ENCODE measurements at regions not wholly inside any gene's neighbourhood (a gene's known extent, or its start where the extent isn't known, plus 50 kb on each side); places are given as distances from the start of the nearest gene placed in this dataset.

- DNase-seq: no peak
These were observed 172.4 kb downstream of the THBS2 start for GRCh38 chr6:169081248-169081647.

GRCh38 chr6:169079650-169080049, 174.0 kb downstream of the THBS2 start:
- DNase-seq: no peak

GRCh38 chr6:169078399-169079145, 175.1 kb downstream of the THBS2 start:
- no peak for DNase-seq

GRCh38 chr6:169075915-169076654, 177.6 kb downstream of the THBS2 start:
- peak; percentile 28 for DNase-seq

GRCh38 chr6:169075211-169075914, 178.3 kb downstream of the THBS2 start:
- DNase-seq: peak; percentile 88

GRCh38 chr6:169074526-169074925, 179.1 kb downstream of the THBS2 start:
- DNase-seq: peak; percentile 27

- DNase-seq: peak; percentile 93
These were observed 180.3 kb downstream of the THBS2 start for GRCh38 chr6:169073311-169073710.

- DNase-seq: no peak
These were observed 181.3 kb downstream of the THBS2 start for GRCh38 chr6:169072127-169073042.

GRCh38 chr6:169071394-169071793, 182.3 kb downstream of the THBS2 start:
- DNase-seq: no peak

- DNase-seq: peak; percentile 98
These were observed 183.0 kb downstream of the THBS2 start for GRCh38 chr6:169070506-169071176.

- no peak for DNase-seq
These were observed 184.3 kb downstream of the THBS2 start for GRCh38 chr6:169069356-169069755.

- no peak for DNase-seq
These were observed 189.5 kb downstream of the THBS2 start for GRCh38 chr6:169064194-169064593.

GRCh38 chr6:169062272-169062671, 191.4 kb downstream of the THBS2 start:
- DNase-seq: no peak

- DNase-seq: no peak
These were observed 195.0 kb downstream of the THBS2 start for GRCh38 chr6:169058634-169059033.

- no peak for DNase-seq
These were observed 201.2 kb downstream of the THBS2 start for GRCh38 chr6:169052462-169052861.

- DNase-seq: no peak
These were observed 202.3 kb downstream of the THBS2 start for GRCh38 chr6:169051371-169051770.

GRCh38 chr6:169048865-169049205, 204.8 kb downstream of the THBS2 start:
- no peak for DNase-seq

- DNase-seq: no peak
These were observed 205.3 kb downstream of the THBS2 start for GRCh38 chr6:169048185-169048864.

GRCh38 chr6:169047345-169047744, 206.3 kb downstream of the THBS2 start:
- no peak for DNase-seq

GRCh38 chr6:169046483-169047192, 207.0 kb downstream of the THBS2 start:
- peak; percentile 70 for DNase-seq

GRCh38 chr6:169046021-169046420, 207.6 kb downstream of the THBS2 start:
- DNase-seq: no peak
